Thoracic aorta (tissue), 2 donors: ENCODE measurements at regions not wholly inside any gene's neighbourhood (a gene's known extent, or its start where the extent isn't known, plus 50 kb on each side); places are given as distances from the start of the nearest gene placed in this dataset.

ENCODE experiments used
- ATAC-seq: fragments of 150-250 bp; one replicate; pipeline ENCODE4 v1.8.0; 2017; ENCODE audit warnings: low read depth; ENCODE audit not compliant: insufficient number of reproducible peaks, low FRiP score
- DNase-seq: peaks from one replicate; pipeline ENCODE4 v3.0.0-alpha.2; 2020; ENCODE audit warnings: low spot score
- H3K27ac ChIP-seq, 2 donors: fragments of 200-600 bp; sonication (generic); 1 replicate in 1 of 2; 2 replicates in 1 of 2; pipeline ENCODE4 v1.5.1; 2016; ENCODE audit warnings: mild to moderate bottlenecking in 2 of 2, moderate library complexity in 2 of 2
- H3K27me3 ChIP-seq: fragments of 200-600 bp; sonication (generic); replicated peaks from 2 replicates; pipeline ENCODE4 v1.6.0; 2016; ENCODE audit warnings: mild to moderate bottlenecking; ENCODE audit not compliant: insufficient read depth
- H3K36me3 ChIP-seq: fragments of 200-600 bp; sonication (generic); one replicate; pipeline ENCODE4 v1.5.1; 2016
- H3K4me1 ChIP-seq, 2 donors: fragments of 200-600 bp; sonication (generic); 1 replicate in 1 of 2; 2 replicates in 1 of 2; pipeline versions ENCODE4 v1.5.1 to v1.6.0; 2016; ENCODE audit warnings: low read depth in 2 of 2, mild to moderate bottlenecking in 1 of 2; ENCODE audit not compliant: control insufficient read depth in 1 of 2
- H3K4me3 ChIP-seq: fragments of 200-600 bp; sonication (generic); 2 replicates; pipeline ENCODE4 v1.5.1; 2016; ENCODE audit warnings: mild to moderate bottlenecking
- H3K9me3 ChIP-seq: fragments of 200-600 bp; sonication (generic); 2 replicates; pipeline ENCODE4 v1.5.1; 2016
- TF ChIP-seq, protein P1 (sequence below): fragments of 200-600 bp; sonication (generic); IDR thresholded peaks from one replicate; pipeline ENCODE4 v1.5.1; 2019; ENCODE audit warnings: antibody characterized with exemption

DNA sequence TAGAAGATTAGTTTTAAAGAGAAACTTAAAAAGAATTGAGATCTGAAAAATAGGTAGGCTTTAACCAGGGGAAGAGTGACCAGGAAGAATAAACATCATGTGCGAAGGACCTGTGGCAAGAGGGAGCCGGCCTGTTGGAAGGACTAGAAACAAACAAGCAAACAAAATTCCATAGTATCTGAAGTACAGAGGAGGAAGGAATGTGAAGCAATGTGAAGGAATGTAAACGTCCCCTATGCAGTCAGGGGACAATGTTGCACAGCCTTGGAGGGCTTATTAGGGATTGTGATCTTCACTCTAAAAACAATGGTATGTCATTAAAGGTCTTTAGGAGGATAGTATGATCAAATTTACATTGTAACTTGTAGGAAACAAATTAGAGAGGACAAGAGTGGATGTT, 84.4 kb upstream of the PLCL2 start:
- H3K9me3 ChIP-seq = no peaks in the 10 kb centered on the region
- no peak overlapping the region for H3K27ac ChIP-seq
- TF ChIP-seq, protein P1, sequence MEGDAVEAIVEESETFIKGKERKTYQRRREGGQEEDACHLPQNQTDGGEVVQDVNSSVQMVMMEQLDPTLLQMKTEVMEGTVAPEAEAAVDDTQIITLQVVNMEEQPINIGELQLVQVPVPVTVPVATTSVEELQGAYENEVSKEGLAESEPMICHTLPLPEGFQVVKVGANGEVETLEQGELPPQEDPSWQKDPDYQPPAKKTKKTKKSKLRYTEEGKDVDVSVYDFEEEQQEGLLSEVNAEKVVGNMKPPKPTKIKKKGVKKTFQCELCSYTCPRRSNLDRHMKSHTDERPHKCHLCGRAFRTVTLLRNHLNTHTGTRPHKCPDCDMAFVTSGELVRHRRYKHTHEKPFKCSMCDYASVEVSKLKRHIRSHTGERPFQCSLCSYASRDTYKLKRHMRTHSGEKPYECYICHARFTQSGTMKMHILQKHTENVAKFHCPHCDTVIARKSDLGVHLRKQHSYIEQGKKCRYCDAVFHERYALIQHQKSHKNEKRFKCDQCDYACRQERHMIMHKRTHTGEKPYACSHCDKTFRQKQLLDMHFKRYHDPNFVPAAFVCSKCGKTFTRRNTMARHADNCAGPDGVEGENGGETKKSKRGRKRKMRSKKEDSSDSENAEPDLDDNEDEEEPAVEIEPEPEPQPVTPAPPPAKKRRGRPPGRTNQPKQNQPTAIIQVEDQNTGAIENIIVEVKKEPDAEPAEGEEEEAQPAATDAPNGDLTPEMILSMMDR = no peak
- DNase-seq (no peak), ATAC-seq (no peak)
- no peaks in the 10 kb centered on the region for H3K27me3 ChIP-seq
- no peaks in the 10 kb centered on the region for H3K36me3 ChIP-seq
- H3K4me3 ChIP-seq = no peak overlapping the region
- H3K4me1 ChIP-seq = no peaks in the 10 kb centered on the region

DNA sequence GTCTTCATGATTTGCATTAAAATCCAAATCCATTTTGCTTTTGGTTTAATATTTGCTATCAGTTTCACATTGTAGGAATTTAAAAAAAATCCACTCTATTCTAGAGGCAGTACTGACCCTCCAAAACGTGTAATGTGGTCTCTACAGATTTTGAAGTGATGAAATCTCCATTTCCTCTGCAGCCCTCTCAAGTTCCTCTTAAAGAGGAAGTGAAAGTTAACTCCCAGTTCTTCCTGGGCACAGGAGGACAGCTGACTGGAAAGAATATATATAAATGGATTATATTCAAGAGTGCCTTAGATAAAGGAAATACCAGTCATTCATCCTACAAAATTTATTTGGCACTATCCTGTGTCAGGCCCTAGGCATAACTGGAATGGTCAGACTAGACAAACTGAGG, 83.5 kb upstream of the PLCL2 start:
- Histone ChIP-seq H3K4me1 (no peaks in the 10 kb centered on the region), H3K4me3 (no peak overlapping the region), H3K36me3 (no peaks in the 10 kb centered on the region), H3K27ac (no peak overlapping the region), H3K27me3 (no peaks in the 10 kb centered on the region), H3K9me3 (no peaks in the 10 kb centered on the region)
- DNase-seq = no peak
- no peak for ATAC-seq
- TF ChIP-seq, protein P1 = no peak

DNA sequence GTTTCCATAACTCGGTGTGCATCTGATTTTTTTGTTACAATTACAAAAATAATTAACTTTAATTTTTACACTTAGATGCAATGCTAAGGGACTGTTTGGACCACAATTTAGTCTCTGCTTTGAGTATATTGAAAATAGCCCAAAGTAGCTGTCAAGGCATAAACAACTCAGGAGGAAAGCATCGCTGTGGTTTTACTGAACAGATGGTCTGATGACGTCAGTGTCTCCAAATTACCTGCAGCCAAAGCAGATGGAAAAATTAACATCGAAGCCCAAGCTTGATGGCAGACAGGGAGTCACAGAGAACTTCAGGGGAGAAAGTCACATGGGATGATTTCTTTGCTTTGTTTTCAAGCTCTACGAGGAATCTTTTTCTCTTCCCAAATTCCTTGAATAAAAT, 83.1 kb upstream of the PLCL2 start:
- DNase-seq = no peak
- Histone ChIP-seq H3K4me1 (no peaks in the 10 kb centered on the region), H3K4me3 (no peak overlapping the region), H3K9me3 (no peaks in the 10 kb centered on the region), H3K27ac (no peak overlapping the region), H3K27me3 (no peaks in the 10 kb centered on the region), H3K36me3 (no peaks in the 10 kb centered on the region)
- TF ChIP-seq, protein P1 = no peak
- ATAC-seq = no peak

DNA sequence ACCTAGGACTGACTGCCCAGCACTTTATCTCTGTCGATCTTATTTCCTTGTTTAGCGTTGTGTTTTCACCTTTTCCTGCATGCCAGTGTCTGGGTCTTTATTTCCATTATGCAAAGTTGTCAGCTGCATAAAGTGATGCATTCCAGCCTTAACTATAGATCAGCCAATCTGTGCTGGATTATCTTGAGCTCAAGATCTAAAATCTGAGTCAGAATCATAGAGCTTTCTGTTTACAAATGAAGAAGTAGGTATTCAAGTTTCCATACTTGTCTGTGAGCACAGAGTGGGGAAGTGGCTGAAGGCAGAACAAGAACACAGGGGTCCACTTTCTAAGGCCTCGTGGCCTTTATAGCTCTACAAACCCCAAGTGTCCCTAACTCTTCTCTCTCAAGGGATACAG, 82.4 kb upstream of the PLCL2 start:
- Histone ChIP-seq H3K27ac (no peak overlapping the region), H3K4me1 (no peaks in the 10 kb centered on the region), H3K27me3 (no peaks in the 10 kb centered on the region), H3K4me3 (no peak overlapping the region), H3K36me3 (no peaks in the 10 kb centered on the region), H3K9me3 (no peaks in the 10 kb centered on the region)
- no peak for ATAC-seq
- no peak for DNase-seq
- TF ChIP-seq, protein P1 = no peak

DNA sequence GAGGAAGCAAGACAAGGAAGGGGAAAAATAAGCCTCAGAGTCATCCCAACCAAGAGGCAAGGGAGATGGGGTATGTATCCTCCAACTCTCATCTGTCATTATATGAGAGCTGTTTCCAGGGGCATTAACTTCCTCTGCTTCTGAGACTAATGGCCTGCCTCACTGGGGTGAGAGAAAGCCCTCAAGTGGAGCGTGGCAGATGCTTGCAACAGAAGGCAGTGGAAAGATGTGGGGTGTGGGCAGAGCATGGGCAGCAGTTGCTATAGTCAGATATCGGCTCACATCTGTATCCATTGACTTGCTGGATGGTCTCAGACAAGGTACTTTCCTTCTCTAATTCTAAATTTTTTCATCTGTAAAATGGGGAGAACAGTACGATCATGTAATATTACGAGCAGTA, 81.7 kb upstream of the PLCL2 start:
- TF ChIP-seq, protein P1 = no peak
- peaks cover 0 to 4% of the 10 kb centered on the region in 2 donors for H3K4me1 ChIP-seq
- DNase-seq (no peak), ATAC-seq (no peak)
- H3K27ac ChIP-seq = no peak overlapping the region
- no peaks in the 10 kb centered on the region for H3K27me3 ChIP-seq
- no peaks in the 10 kb centered on the region for H3K9me3 ChIP-seq
- no peak overlapping the region for H3K4me3 ChIP-seq
- no peaks in the 10 kb centered on the region for H3K36me3 ChIP-seq
